Germinal center (tissue), 1 donor: ENCODE measurements at regions not wholly inside any gene's neighbourhood (a gene's known extent, or its start where the extent isn't known, plus 50 kb on each side); places are given as distances from the start of the nearest gene placed in this dataset.

ENCODE experiments used
- DNase-seq: peaks from one replicate; pipeline ENCODE4 v3.0.0; 2012; ENCODE audit warnings: mixed read lengths, low spot score

DNA sequence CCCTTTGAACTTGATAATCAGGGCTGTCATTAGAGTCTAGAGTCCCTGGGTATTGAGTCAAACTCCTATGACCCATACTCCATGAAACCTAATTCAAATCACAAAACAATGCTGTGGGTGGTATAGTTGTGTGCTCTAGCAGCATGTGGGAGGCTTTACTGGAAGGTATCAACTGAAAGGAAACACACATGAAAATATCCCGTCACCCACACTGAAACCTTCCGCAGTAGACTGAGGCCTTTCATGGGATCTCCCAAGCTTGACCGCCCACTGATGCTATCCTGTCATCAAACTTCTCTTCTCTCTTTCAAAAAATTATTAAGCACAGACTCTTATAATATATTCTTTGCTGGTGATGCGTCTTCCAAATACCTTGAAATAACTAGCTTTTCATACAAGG lies 569.1 kb upstream of the MEF2C start:
- DNase-seq = no peak

DNA sequence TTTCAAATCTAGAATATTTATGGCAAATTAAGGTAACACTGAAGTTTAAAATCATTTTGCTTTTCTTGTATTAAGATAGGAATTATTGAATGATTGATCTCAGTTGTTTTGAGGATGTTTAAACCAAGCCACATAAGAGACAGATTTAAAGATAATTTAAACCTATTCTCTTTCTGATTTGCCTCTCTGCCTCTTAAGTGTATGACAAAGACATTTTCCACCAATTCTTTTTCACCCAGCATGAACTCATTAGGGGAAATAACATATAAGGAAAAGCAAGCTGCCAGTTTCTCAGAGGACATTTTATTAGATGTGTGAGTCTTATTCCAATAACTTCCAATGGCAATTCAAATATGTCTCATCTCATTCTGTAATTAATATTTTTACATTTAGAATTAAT lies 568.3 kb upstream of the MEF2C start:
- DNase-seq = no peak

DNA sequence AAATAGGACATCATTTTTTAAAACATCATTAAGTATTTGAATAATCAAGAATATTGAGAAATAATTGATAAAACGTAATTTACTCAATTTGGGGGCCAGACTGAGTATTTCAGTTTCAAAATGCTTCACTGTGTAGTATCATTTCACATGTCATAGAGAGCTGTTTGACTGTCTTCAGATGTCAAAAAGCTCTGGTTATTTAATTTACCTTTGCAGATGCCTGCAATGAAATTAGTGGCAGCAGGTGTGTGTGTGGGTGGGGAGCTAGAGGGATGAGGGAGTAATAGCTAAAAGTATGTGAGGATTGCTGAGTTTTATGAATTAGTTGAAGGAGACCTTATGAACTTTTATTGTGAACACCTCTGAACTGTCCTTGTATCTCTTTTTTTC lies 567.2 kb upstream of the MEF2C start:
- no peak for DNase-seq

DNA sequence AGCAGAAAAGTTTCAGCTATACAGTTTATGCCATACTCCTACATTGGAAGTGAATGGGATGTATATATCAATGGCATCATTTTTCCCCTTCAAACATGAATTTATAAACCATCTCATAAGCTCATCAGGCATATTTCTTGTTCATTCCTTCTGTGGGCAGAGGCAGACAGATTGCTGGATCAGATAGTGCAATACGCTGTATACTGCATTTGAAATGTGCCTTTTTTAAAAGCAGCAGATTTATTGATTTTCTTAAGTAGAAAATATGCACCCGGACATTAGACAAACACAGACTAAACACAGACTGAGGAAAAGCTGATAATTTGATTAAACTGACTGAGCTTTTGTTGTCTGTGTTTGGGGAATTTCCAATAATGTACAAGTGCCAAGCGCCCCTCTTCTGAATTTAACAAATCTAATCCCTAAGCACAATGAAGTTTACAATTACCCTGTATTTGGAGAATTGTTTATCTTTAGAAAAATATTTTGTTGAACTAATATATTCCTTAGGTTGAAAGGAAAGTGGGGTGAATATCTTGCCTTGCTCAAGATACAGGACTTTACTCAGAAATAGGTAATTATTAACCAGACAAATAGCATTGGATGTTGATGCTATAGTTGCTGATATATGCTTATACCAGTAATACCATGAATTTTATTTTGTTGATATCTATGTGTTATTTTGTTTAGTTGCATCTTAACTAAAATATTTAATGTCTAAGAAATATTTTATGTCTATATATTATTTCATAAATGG lies 566.6 kb upstream of the MEF2C start:
- no peak for DNase-seq

DNA sequence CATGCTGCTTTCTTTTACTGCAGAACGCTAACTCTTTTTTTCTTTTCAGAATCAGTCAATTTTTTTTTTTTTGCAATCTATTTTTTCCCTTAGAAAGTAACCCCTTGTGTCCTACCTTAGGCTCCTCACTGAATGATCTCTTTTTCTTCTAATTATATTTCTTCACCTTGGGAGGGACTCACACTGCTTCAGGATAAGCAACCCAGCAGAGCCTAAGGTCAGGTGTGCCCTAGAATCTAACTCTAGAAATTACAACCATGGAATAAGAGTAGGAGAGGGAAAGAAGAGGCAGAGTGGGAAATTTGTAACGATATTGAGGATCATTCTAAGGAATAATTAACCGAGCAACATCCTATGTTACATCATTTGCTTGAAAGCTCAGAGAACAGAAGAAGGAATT lies 564.0 kb upstream of the MEF2C start:
- no peak for DNase-seq

DNA sequence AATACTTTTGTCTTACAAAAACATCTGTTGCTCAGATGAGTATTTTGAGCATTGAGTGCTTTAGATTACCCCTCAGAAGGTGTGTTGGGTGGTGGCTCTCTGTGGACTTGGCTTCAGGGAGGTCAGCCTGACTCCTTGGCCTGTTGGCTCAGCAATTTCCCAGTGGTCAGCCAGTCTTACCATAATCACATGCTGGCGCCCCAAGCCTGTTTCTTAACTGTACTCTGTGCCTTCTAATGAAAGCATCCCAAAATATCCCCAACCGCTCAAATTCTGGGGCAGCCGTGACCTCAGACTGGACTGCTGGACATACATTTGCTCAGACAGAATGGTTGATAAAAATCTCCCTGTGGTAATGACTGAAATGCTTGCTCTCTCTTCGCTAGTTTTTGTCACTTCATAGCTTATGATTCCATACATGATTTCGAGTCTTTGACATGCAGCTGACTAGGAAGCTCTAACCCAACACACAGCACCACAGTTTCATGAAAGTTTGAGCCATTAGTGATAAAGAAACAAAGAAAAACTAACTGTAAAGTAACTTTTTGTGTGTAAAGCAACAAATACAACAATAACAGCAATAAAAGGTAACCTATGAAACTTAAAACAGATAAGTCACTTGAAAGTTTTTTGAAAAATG lies 562.2 kb upstream of the MEF2C start:
- no peak for DNase-seq

DNA sequence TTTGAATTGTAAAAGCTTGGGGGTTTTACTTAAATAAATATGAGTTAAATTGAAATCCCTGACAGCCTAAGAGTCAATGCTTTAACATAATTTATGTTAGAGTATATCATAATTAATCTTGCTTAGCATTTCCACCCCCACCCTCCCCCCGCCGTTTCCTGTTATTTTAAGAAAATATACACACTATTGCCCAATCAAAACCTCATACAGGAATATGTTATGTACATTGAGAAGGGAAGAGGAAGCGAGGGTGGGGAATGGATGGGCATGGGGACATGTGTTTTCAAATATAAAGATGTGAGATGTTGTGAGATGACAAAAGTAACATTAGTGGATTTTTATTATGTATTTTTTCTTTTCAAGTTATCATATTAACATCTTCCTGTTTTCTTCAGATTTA lies 561.1 kb upstream of the MEF2C start:
- no peak for DNase-seq

DNA sequence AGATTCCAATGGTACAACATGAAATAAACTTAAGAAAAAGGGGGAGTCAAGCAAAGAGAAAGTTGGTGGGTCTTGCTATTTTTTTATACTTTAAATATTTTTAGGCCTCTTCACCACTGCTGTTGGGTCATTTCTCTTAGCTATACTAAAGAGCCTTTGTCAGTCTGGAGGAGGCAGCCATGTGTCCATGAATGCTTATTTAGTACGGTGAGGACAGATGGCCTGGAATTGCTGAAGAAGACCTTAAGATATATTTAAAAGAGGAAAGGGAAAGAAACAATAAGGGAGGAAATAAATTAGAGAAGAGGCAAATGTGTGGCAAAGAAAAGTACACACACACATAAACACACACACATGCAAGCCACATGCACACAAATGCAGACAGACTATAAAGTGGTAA lies 560.5 kb upstream of the MEF2C start:
- no peak for DNase-seq

DNA sequence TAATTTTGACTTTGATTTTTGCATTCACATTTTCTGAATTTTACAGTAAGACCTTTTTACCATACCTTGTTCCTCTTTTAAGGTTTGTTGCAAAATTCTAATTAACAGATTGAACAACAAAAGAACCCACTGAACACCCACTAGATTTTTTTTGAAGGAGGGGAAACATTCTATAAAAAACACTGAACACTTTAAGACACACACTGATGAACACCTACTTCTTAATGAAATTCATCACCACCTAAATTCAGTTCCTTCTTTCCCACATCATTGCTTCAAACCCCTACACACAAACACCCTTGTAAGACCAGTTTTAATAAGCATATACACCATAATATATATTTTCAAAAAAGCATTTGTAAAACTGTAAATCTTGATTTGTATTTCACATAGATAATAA lies 559.0 kb upstream of the MEF2C start:
- no peak for DNase-seq

DNA sequence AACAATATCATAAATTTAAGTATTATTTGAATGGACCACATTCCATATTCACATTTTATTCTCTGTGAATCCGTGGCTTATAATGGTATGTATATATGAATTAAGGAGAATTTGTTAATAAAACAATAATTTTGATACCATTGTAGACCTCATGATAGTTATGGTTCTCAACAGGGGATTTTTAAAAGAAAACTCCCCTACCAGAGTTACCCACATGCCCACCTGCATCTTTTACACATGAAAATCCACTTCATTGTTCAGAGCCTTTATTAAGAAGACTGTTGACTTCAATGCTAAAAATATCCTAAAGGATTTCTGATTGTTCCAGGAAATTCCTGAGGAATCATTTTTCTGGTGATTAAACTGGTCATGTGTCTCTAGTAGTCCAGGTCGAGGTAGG lies 557.7 kb upstream of the MEF2C start:
- no peak for DNase-seq

DNA sequence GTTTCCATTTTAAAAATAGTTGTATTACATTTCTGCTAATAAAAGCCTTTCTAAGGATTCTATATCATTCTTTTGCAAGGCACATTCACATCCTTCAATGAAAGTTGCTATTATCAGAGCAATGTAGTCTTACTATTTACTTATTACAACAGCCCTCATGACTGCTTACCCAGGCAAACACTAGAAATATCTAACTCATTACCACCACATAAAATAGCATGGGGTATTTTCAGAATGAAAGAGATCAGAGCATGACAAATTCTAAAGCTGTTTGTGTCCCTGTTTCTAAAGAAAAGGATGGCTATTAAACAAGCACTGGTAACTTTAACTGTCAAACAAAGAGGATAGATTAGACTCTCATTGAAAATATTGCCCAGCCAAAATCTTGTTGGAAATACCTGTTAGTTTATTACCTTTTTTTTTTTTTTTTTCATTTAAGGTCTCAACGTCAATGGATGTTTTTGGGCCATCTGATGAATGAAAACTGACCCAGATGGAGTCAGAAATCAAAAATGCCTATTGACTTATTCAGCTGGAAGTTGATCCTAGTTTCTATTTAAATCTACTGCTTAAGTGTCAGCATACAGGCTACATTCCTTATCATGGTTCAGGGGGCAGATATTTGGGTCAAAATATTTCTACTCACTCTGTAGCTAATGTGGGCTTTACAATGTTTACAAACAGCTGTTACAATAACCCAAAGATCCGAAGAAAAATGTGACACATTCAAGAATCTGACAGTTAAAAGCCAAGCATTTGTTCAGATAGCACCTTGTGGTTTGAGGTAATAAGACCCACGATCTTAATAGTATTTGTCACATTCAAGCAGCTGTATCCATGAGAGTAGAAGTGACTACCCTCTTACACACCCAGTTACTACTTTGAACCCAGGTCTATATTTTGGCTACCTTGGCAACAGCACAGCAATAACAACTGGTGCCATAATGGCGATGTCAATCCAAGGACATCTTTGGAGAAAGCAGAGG lies 554.8 kb upstream of the MEF2C start:
- no peak for DNase-seq

DNA sequence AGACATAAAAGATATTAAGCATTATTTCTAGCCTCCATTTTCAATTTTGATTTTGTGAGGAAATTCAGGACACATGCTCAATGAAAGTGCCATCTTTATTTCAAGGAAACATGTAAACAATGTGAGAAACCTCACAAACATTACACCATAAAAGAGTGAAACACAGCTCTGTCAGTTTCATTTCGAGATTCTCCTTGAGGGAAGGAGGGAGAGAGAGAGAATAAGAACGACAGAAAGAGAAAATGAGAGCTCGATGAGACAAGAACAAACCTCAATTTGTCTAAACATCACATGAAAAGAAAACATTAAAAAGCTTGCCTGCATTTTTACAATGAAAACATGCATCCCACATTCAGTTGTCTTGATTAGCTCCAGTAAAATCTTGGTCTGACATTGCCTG lies 553.5 kb upstream of the MEF2C start:
- no peak for DNase-seq

DNA sequence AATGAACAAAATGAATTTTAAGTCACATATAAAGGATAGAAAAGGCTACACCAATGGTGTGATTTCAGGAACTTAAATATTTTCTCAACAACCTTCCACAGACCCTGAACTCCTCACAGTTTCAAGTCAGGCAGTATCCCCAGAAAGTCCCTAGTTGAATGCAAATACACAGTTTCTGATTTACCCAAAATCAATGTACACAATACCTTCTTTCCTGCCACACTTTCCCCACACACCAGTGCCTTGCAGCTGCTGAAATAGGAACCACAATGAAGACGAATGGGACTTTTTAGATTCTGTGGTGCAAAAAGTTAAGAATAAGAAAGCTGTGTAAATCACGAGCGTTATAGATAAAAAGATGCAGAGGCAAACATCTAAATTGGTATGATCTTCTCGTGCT lies 552.4 kb upstream of the MEF2C start:
- no peak for DNase-seq

DNA sequence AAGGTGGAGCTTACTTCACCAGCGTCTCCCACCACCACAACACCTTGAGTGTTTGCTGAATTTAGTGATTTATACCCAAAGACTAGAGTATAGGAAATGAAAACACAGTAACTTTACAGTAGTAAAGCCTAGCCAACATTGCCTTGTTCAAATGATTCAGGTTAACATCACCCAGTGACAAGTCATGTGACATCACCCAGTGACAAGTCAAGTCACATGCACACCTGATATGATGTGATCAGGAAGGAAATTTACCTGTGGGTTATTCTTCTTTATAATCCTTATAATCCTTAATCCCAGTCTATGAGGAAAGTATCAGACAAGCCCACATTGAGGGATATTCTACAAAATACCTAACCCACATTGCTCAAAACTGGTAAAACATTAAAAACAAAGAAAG lies 545.6 kb upstream of the MEF2C start:
- no peak for DNase-seq

DNA sequence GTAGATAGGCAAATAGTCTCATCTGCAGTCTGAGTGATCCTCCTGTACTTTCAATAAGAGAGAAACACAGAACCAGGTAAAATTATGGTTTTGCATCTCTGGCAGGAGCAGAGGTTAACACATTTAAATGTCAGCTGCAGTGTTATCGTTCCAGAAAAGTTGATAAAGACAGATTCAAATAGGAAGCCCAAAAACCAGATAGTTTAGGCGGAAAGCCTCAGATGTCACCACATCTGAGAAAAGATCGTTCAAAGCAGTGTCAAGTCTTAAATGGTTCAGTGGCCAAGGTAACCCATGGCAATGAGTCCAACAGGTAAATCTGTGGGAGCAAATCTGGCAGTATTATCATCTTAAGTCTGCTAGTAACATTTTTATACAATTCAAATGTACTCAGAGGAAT lies 542.1 kb upstream of the MEF2C start:
- no peak for DNase-seq

DNA sequence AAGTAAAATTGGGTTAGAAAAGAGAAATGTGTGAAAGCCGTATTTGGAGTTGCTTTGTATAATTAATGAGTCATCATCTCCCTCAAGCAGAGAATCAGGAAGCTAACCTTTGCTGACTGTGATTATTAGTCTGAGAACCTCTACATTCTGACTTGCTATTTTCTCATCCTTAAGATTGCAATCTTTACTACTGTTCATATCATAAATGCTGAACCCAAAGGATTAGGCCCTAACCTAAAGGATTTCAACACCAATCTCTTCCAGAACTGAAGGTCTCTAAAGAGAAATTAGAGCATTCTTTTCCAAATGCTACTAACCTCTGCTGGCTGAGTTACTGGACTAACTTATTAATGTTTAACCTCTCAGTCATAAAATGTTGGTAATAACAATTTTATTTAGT lies 538.1 kb upstream of the MEF2C start:
- DNase-seq = no peak

DNA sequence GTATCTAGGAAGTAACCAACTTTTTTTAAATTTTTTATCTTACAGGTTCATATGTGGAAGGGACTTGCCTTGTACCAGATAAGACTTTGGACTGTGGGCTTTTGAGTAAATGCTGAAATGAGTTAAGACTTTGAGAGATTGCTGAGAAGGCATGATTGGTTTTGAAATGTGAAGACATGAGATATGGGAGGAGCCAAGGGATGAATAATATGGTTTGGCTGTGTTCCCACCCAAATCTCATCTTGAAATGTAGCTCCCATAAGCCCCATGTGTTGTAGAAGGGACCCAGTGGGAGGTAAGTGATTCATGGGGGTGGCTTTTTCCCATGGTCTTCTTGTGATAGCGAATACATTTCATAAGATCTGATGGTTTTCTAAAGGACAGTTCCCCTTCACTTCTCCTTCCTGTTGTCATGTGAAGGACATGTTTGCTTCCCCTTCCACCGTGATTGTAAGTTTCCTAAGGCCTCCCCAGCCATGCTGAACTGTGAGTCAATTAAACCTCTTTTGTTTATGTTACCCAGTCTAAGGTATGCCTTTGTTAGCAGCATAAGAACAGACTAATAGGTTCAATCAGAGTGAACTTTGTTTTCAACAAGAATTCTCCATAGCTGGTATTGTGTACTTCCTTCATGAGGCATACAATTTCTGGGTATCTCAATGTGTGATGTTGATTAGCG lies 535.6 kb upstream of the MEF2C start:
- DNase-seq = no peak

DNA sequence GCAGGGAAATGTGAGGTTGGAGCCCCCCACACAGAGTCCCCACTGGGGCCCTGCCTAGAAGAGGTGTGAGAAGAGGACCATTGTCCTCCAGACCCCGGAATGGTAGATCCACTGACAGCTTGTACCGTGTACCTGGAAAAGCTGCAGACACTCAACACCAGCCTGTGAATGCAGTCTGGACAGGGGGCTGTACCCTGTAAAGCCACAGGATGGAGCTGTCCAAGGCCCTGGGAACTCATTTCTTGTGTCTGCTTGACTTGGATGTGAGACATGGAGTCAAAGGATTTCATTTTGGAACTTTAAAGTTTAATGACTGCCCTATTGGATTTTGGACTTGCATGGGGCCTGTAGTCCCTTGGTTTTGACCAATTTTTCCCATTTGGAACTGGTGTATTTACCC lies 535.0 kb upstream of the MEF2C start:
- DNase-seq = no peak

DNA sequence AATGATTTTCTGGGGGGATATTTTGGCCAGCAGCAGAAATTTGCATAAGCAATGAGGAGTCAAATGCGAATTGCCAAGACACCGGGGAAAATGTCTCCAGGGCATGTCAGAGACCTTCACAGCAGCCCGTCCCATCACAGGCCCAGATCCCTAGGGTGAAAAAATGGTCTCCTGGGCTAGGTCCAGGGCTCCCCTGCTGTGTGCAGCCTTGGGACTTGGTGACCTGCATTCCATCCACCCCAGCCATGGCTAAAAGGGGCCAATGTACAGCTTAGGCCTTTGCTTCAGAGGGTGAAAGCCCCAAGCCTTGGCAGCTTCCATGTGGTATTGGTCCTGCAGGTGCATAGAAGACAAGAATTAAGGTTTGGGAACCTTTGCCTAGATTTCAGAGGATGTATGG lies 534.5 kb upstream of the MEF2C start:
- no peak for DNase-seq

DNA sequence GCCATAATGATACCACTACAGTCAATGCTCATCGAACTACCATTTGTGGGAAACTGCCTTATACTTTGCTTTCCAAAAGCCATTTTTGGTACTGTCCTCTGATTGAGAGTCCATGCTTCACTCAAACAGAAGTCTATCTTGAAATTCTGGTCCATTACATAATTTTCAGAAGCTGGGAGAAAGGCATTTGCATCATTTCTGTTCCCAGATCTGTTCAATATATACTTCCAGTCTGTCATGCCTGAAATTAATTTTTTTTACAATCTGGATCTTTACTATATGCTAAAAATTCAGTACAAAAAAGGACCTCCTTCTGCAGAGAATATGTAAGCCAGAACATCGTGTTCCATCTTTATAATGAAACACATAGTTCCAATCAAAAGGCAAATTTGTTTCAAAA lies 528.9 kb upstream of the MEF2C start:
- DNase-seq = no peak

DNA sequence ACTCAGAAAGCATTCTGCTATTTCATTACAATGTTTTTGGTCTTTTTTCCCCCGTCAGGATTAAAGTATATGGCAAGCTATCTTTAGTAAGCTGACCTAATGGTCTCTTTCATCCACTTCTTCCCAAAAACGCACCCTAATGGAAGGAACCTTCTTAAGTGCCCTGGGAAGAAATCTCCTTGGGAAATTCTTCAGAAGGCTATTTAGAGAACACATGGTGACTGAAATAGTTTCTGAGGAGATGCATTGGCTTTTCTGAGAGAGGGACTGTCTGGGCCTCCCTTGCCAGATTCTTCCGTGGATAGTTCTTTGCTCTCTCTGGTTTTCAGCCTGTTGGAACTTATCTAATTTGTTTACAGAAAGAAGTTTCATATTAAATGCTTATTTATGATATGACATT lies 524.1 kb upstream of the MEF2C start:
- no peak for DNase-seq

DNA sequence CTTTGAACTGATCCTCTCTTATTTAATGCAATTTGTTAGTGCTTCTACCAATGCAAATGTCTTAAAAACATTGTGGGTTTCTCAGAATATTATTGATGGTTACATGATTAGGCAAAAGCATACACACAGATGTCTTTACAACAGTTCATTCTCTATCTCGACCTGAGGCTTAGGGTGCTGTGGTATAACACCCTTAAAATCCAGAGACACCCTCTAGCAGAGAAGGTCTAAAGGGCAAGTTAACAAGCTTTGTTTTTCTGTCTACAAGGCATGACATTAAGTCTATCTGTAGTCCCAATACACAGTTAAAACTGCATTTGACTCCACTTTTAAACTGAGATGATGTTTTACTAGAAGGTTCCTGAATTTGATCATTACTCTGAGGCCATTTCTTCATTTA lies 518.7 kb upstream of the MEF2C start:
- no peak for DNase-seq
